Progenitor cell of endocrine pancreas (in vitro differentiated cells): ENCODE measurements at regions not wholly inside any gene's neighbourhood (a gene's known extent, or its start where the extent isn't known, plus 50 kb on each side); places are given as distances from the start of the nearest gene placed in this dataset.

ENCODE experiments used
- DNase-seq: peaks from one replicate; pipeline ENCODE4 v3.0.0; 2021; ENCODE audit warnings: low spot score; ENCODE audit not compliant: unreplicated experiment
- H3K27ac Mint-ChIP-seq: 2 replicates; pipeline ENCODE4 v1.8.0; 2021; ENCODE audit warnings: mild to moderate bottlenecking, moderate library complexity, mixed read lengths
- H3K27me3 Mint-ChIP-seq: 2 replicates; pipeline ENCODE4 v1.8.0; 2021; ENCODE audit warnings: mixed read lengths
- H3K36me3 Mint-ChIP-seq: 2 replicates; pipeline ENCODE4 v1.8.0; 2022; ENCODE audit warnings: mixed read lengths; ENCODE audit not compliant: insufficient read depth
- H3K4me1 Mint-ChIP-seq: 2 replicates; pipeline ENCODE4 v1.8.0; 2021; ENCODE audit warnings: low read depth, mixed read lengths
- H3K4me3 Mint-ChIP-seq: 2 replicates; pipeline ENCODE4 v1.8.0; 2021; ENCODE audit warnings: low read depth, mild to moderate bottlenecking, moderate library complexity, mixed read lengths
- H3K9me3 Mint-ChIP-seq: 2 replicates; pipeline ENCODE4 v1.8.0; 2021; ENCODE audit warnings: low read depth, mixed read lengths
- TF ChIP-seq, protein P1 (sequence below): fragments of 200-600 bp; sonication (generic); IDR thresholded peaks from one replicate; pipeline ENCODE4 v1.5.0; 2021; ENCODE audit warnings: antibody characterized with exemption, mild to moderate bottlenecking; ENCODE audit not compliant: unreplicated experiment

- H3K4me3 Mint-ChIP-seq, result no peak overlapping the region
- no peak for DNase-seq
- TF ChIP-seq, protein P1, sequence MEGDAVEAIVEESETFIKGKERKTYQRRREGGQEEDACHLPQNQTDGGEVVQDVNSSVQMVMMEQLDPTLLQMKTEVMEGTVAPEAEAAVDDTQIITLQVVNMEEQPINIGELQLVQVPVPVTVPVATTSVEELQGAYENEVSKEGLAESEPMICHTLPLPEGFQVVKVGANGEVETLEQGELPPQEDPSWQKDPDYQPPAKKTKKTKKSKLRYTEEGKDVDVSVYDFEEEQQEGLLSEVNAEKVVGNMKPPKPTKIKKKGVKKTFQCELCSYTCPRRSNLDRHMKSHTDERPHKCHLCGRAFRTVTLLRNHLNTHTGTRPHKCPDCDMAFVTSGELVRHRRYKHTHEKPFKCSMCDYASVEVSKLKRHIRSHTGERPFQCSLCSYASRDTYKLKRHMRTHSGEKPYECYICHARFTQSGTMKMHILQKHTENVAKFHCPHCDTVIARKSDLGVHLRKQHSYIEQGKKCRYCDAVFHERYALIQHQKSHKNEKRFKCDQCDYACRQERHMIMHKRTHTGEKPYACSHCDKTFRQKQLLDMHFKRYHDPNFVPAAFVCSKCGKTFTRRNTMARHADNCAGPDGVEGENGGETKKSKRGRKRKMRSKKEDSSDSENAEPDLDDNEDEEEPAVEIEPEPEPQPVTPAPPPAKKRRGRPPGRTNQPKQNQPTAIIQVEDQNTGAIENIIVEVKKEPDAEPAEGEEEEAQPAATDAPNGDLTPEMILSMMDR, result no peak
- H3K9me3 Mint-ChIP-seq, result no peaks in the 10 kb centered on the region
- H3K27me3 Mint-ChIP-seq, result no peaks in the 10 kb centered on the region
- H3K4me1 Mint-ChIP-seq, result peaks cover 3% of the 10 kb centered on the region
- H3K27ac Mint-ChIP-seq, result no peak overlapping the region
- H3K36me3 Mint-ChIP-seq, result no peaks in the 10 kb centered on the region
Measured at GRCh38 chr2:76288146-76288545, 577.4 kb upstream of the GCFC2 start.

GRCh38 chr2:76283350-76283749, 572.6 kb upstream of the GCFC2 start:
- Mint-ChIP-seq H3K4me1 (no peaks in the 10 kb centered on the region), H3K27ac (no peak overlapping the region), H3K9me3 (no peaks in the 10 kb centered on the region), H3K27me3 (no peaks in the 10 kb centered on the region), H3K4me3 (no peak overlapping the region), H3K36me3 (no peaks in the 10 kb centered on the region)
- TF ChIP-seq, protein P1, result no peak
- DNase-seq, result no peak

DNA sequence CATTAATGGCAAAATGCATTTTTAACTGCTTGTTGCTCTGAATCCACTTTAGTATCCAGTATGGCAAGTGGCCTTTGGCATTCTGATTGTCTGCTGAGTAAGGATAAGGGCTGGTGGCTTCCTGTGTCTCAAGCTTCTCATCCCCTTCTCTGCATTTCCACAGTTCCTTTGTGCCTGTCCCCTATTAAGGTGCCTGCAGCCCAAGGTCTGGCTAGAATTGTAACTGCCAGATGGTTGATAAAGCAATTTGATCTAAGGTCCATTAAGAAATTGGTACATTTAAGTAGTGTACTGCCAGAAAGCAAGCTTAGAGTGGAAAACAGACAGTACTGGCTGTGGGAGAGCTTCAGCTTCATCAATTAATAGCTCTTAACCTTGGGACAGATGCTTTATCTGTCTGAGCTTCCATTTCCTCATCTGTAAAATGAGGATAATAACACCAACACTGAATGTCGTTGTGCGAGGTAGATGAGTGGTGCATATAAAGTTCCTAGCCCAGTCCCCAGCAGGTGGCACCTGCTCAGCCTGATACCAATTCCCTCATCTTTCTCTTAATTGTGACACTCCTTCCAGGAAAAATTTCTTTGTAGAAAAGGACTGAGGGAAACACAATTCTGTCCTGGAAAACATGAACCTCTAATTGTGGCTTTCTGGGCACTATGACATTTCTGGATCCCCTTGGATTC, 570.6 kb upstream of the GCFC2 start:
- no peaks in the 10 kb centered on the region for H3K4me1 Mint-ChIP-seq
- no peak overlapping the region for H3K4me3 Mint-ChIP-seq
- TF ChIP-seq, protein P1, result no peak
- no peak for DNase-seq
- no peaks in the 10 kb centered on the region for H3K27me3 Mint-ChIP-seq
- H3K36me3 Mint-ChIP-seq, result no peaks in the 10 kb centered on the region
- no peaks in the 10 kb centered on the region for H3K9me3 Mint-ChIP-seq
- no peak overlapping the region for H3K27ac Mint-ChIP-seq

DNA sequence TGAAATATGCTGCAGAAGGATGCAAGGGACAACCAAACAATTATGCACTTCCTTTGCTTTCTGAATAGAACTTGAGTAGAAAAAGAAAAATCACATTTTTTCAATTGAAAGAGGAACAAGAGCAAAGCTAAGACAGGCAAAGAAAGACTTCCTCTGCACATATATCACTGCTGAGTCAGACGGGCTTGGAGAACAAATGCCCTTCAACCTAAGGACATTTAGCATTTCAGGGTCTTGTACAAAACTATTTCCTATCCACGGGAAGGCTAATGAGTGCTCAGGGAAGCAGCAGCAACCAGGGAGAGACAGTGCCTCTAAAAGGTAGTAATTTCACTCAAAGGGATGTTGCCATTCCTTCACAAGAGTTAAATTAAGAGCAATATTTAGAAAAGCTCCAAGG, 570.0 kb upstream of the GCFC2 start:
- Mint-ChIP-seq H3K27ac (no peak overlapping the region), H3K9me3 (no peaks in the 10 kb centered on the region), H3K27me3 (no peaks in the 10 kb centered on the region), H3K36me3 (no peaks in the 10 kb centered on the region), H3K4me1 (no peaks in the 10 kb centered on the region), H3K4me3 (no peak overlapping the region)
- TF ChIP-seq, protein P1, result no peak
- DNase-seq, result no peak

GRCh38 chr2:76279142-76279541, 568.4 kb upstream of the GCFC2 start:
- TF ChIP-seq, protein P1, result no peak
- Mint-ChIP-seq H3K4me1 (no peaks in the 10 kb centered on the region), H3K27me3 (no peaks in the 10 kb centered on the region), H3K4me3 (no peak overlapping the region), H3K27ac (no peak overlapping the region), H3K9me3 (no peaks in the 10 kb centered on the region), H3K36me3 (no peaks in the 10 kb centered on the region)
- DNase-seq, result no peak
